ENCODE measurements at regions not wholly inside any gene's neighbourhood (a gene's known extent, or its start where the extent isn't known, plus 50 kb on each side); places are given as distances from the start of the nearest gene placed in this dataset.

- TF ChIP-seq EZH2 (IDR thresholded peaks at IDR 0.05) (no peak), CTCF (IDR thresholded peaks at IDR 0.05) (no peak), EZH2phosphoT487 (IDR thresholded peaks at IDR 0.05) (no peak)
These were observed 179.6 kb upstream of the RPH3A start for GRCh38 chr12:112611908-112612307.

Data from neural progenitor cell (in vitro differentiated cells).